ENCODE measurements at regions not wholly inside any gene's neighbourhood (a gene's known extent, or its start where the extent isn't known, plus 50 kb on each side); places are given as distances from the start of the nearest gene placed in this dataset.

DNA sequence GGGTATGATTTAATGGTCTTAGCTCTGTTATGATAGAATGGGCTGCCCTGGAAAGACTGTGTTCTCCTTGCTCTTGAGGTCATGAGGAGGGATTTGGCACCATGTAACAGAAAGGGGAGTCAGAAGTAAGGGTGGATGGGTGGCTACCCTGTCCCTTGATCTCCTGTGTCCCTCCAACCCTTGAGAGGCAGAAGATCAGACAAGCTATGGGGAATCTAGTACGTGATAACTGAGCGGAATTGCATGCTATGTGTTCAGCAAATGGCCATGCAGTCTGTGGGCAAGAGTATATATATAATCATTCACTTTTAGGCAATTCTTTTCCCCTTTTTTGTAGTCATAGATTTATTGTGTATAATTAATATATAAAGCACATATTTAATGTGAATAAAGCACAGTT lies 174.9 kb downstream of the SEC23IP start:
- TF ChIP-seq CTCF (IDR thresholded peaks at IDR 0.05) = no peak
- no peak for TF ChIP-seq TEAD4 (IDR thresholded peaks at IDR 0.05; ENCODE audit: borderline replicate concordance, insufficient read depth)
- no peak for TF ChIP-seq FOXJ3 (CRISPR knock-in tag; IDR thresholded peaks at IDR 0.05)
- TF ChIP-seq, protein P1, sequence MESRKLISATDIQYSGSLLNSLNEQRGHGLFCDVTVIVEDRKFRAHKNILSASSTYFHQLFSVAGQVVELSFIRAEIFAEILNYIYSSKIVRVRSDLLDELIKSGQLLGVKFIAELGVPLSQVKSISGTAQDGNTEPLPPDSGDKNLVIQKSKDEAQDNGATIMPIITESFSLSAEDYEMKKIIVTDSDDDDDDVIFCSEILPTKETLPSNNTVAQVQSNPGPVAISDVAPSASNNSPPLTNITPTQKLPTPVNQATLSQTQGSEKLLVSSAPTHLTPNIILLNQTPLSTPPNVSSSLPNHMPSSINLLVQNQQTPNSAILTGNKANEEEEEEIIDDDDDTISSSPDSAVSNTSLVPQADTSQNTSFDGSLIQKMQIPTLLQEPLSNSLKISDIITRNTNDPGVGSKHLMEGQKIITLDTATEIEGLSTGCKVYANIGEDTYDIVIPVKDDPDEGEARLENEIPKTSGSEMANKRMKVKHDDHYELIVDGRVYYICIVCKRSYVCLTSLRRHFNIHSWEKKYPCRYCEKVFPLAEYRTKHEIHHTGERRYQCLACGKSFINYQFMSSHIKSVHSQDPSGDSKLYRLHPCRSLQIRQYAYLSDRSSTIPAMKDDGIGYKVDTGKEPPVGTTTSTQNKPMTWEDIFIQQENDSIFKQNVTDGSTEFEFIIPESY (IDR thresholded peaks at IDR 0.05; ENCODE audit: borderline replicate concordance, low read depth) = no peak
- no peak for TF ChIP-seq TAF1 (IDR thresholded peaks at IDR 0.05; ENCODE audit: borderline replicate concordance, low read depth, low read length)
- TF ChIP-seq EP300 (IDR thresholded peaks at IDR 0.05; ENCODE audit: borderline replicate concordance in 1 of 2, low read depth in 1 of 2, low read length in 1 of 2) = no peak
- TF ChIP-seq CHD2 (IDR thresholded peaks at IDR 0.05; ENCODE audit: low read length, partially characterized antibody) = no peak
- TF ChIP-seq, protein P2, sequence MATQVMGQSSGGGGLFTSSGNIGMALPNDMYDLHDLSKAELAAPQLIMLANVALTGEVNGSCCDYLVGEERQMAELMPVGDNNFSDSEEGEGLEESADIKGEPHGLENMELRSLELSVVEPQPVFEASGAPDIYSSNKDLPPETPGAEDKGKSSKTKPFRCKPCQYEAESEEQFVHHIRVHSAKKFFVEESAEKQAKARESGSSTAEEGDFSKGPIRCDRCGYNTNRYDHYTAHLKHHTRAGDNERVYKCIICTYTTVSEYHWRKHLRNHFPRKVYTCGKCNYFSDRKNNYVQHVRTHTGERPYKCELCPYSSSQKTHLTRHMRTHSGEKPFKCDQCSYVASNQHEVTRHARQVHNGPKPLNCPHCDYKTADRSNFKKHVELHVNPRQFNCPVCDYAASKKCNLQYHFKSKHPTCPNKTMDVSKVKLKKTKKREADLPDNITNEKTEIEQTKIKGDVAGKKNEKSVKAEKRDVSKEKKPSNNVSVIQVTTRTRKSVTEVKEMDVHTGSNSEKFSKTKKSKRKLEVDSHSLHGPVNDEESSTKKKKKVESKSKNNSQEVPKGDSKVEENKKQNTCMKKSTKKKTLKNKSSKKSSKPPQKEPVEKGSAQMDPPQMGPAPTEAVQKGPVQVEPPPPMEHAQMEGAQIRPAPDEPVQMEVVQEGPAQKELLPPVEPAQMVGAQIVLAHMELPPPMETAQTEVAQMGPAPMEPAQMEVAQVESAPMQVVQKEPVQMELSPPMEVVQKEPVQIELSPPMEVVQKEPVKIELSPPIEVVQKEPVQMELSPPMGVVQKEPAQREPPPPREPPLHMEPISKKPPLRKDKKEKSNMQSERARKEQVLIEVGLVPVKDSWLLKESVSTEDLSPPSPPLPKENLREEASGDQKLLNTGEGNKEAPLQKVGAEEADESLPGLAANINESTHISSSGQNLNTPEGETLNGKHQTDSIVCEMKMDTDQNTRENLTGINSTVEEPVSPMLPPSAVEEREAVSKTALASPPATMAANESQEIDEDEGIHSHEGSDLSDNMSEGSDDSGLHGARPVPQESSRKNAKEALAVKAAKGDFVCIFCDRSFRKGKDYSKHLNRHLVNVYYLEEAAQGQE (IDR thresholded peaks at IDR 0.05; ENCODE audit: low read depth, low read length) = no peak
- TF ChIP-seq EZH2phosphoT487 (IDR thresholded peaks at IDR 0.05; ENCODE audit: borderline replicate concordance, low read depth) = no peak
- TF ChIP-seq NRF1 (IDR thresholded peaks at IDR 0.05; ENCODE audit: low read depth, low read length) = no peak
- TF ChIP-seq POLR2AphosphoS5 (IDR thresholded peaks at IDR 0.05; ENCODE audit: low read depth, low read length) = no peak
- TF ChIP-seq ELF1 (IDR thresholded peaks at IDR 0.05) = no peak
